HG03439 (cell line): ENCODE measurements at regions not wholly inside any gene's neighbourhood (a gene's known extent, or its start where the extent isn't known, plus 50 kb on each side); places are given as distances from the start of the nearest gene placed in this dataset.
"Not testable (repeated sequence)": the region's sequence is repeated elsewhere in the genome, so short reads cannot be mapped to it uniquely, and the experiment has no call there.

Source experiments
- ATAC-seq: cut with Tn5 transposase; IDR thresholded peaks from one replicate; pipeline ENCODE4 v1.9.1; 2021; ENCODE audit warnings: mild to moderate bottlenecking, moderate library complexity; ENCODE audit not compliant: unreplicated experiment

DNA sequence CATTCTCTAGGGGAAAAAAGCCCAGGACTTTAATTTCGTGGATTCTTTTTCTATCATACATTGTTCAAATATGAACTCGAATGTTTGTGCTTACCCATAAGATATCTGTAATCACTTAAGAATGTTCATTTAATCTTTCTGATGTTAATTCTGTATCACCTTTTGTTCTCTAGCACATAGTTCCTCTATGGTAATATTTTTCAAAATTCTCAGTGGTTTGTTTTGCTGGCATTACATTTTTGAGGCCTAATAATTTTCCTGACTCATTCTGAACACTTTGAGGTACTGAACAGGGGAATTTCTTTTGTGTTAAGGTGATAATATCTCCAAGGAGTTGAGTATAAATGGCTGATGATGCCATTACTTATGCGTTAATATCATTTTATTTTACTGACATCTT, 490.7 kb upstream of the PITX2 start:
- ATAC-seq = no peak

DNA sequence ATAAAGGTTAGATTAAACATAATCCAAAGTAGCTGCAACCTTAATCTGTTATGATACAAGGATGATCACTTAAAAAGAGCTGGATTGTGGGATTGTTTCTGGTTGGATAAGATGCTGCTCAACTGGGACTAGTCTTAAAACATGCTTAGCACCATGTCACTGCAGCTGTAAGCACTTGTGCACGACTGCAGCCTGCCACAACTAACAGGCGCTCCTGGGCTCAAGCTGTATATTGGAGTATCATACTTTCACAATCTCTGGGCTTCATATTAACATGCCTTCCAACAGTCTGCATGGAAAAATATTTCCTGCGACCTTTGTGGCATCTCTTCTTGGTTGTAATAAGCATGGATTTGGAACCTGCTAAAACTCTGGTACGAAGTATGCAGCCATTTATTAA, 493.0 kb upstream of the PITX2 start:
- ATAC-seq = no peak

- ATAC-seq = no peak
Measured at GRCh38 chr4:111120191-111120590, 497.3 kb upstream of the PITX2 start.

- ATAC-seq = no peak
Measured at GRCh38 chr4:111126340-111126739, 503.5 kb upstream of the PITX2 start.

DNA sequence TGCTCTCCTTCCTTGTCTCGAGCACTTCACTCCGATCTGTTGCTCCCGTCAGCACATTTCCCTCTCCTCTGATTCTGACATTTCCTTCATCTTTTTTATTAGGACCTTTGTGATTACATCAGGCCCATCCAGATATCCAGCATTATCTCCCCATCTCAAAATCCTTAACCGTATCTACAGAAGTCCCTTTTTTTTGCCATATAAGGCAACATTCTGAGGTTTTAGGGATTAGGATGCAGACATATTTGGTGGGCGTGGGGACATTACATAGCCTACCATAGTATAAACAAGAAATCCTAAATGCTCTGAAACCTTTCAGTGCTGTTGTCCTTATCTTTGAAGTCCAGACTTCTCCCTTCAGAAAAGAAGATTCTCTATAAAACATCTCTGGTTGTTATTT, 505.0 kb upstream of the PITX2 start:
- no peak for ATAC-seq

GRCh38 chr4:111128327-111128726, 505.4 kb upstream of the PITX2 start:
- ATAC-seq = no peak

GRCh38 chr4:111136438-111136837, 513.6 kb upstream of the PITX2 start:
- no peak for ATAC-seq

DNA sequence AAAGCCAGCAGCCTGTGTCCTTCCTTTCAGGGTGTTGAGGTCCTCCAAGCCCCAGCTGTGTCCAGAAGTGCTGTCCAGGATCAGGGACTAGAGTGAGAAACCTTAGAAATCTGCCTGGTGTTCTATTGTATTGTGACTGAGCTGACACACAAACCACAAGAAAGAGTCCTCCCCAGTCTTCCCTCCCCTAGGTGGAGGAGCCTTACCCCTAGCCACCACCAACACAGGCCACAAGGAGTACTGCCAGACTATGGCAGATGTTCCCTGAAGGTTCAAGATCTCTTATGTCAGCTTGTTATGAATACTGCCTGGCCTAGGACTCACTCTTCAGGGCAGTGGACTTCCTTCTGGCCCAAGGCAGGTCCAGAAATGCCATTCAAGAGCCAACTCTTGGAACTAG, 514.1 kb upstream of the PITX2 start:
- no peak for ATAC-seq

GRCh38 chr4:111143510-111143909, 520.6 kb upstream of the PITX2 start:
- no peak for ATAC-seq

GRCh38 chr4:111154934-111155333, 532.1 kb upstream of the PITX2 start:
- no peak for ATAC-seq

DNA sequence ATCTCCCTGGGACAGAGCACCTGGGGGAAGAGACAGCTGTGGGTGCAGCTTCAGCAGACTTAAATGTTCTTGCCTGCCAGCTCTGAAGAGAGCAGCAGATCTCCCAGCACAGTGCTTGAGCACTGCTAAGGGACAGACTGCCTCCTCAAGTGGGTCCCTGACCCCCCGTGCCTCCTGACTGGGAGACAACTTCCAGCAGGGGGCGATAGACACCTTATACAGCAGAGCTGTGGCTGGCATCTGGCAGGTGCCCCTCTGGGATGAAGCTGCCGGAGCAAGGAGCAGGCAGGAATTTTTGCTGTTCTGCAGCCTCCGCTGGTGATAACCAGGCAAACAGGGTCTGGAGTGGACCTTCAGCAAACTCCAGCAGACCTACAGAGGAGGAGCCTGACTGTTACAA, 541.7 kb upstream of the PITX2 start:
- ATAC-seq = not testable (repeated sequence)

GRCh38 chr4:111174331-111174730, 551.5 kb upstream of the PITX2 start:
- ATAC-seq = no peak

DNA sequence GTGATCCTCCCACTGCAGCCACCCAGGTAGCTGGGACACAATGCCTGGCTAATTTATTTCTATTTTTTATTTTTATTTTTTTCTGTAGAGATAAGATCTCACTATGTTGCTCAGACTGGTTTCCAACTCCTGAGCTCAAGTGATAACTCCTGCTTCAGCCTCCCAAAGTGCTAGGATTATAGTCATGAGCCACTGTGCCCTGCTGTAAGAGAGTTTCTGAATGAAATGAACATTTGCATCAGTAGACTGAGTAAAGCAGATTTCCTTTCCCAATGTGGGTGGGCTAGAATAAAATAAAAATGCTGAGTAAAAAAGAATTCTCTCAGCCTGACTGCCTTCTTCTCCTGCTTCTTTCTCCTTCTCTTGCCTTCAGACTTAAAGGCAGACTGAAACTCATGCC, 555.4 kb upstream of the PITX2 start:
- no peak for ATAC-seq

DNA sequence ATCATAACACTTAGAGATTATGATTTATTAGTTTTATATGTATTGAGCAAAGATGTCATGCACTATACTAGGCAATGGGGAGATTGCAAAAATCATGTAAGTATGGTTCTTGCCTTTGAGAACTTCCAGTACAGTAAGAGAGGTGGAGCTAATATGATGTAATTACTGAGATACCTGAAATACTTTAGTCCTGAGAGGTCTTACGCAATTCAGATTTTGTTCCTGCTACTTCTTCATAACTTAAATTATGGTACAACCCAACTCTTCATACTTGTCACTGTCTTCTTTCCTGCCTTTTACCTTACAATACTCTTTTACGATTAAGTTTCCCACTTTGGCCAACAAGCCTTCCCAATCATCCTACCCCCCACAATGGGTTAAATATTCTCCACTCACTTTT, 564.2 kb upstream of the PITX2 start:
- no peak for ATAC-seq

DNA sequence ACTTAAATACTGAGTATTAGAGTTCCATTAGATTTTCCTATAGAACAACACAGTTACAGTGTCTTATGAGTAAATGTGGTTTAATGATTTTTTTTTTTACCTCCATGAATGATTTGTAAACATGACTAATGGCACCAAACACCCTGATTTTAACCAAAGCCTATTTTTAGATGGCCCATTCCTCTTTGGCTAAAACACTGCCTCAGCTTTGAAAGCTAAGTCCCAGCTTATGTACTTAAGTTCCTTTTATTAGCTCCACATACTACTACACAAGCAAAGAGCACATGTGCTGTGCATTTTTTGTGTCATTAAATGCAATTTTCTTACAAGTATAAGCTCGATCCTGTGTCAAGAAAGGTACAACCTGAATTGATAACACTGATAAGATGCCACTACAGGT, 575.6 kb upstream of the PITX2 start:
- no peak for ATAC-seq

GRCh38 chr4:111204797-111205196, 581.9 kb upstream of the PITX2 start:
- ATAC-seq = no peak

DNA sequence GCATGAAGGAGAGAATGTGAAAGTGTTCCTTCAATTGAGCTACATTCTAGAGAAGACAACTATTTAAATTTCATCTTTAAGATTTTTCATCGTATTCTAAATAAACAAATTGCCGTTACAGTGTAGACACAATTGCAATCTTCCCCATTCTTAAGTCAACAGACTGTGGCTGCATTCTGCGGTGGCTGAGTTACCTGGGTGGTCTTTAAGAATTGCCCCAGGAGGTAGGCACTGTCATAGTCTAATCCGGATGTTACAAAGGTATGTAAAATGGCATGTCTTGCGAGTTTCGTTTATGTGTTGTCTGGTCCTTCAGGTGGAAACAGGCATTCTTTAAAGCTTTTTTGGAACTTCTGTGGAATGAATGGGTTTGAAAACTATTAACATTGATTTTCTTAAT, 586.1 kb upstream of the PITX2 start:
- no peak for ATAC-seq

DNA sequence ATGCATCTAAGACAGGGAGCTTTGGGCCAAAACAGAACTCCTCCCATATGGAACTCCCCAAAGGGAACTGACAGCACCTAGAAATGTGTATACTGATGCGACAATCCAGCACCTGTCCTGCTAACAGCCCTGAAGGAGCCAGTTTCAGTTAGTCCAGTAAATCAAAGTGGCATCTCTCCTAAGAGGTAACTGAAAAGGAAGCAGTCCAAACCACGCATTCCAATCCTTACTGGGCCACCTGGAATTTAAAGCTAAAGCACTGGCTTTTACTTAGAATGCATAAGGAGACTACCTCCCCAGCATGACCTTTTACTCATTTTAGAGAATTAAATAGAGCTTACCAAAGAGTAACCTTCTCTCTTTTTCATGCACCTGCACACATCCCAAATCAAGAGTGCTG, 586.8 kb upstream of the PITX2 start:
- ATAC-seq = no peak

- no peak for ATAC-seq
Measured at GRCh38 chr4:111210595-111210994, 587.7 kb upstream of the PITX2 start.

DNA sequence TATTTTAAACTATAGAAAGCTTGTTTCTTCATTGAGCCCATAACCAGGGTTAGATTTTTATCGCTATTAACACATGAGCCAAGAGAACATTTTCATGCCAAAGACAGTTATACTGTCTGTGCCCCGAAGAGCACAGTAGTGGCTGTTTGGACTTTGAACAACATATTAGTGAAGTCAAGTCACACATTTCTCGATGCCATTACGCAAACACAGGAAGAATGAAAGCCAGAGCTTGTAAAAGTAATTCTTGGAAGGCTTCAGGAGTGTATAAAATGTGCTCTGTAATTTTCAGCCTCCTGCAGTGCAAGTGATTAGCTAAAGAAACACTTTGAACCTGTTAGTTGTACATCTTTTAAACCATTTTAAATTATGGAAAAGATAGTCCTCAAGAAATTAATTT, 590.7 kb upstream of the PITX2 start:
- no peak for ATAC-seq

- ATAC-seq = no peak
Measured at GRCh38 chr4:111214371-111214770, 591.5 kb upstream of the PITX2 start.

- no peak for ATAC-seq
Measured at GRCh38 chr4:111215755-111216154, 592.9 kb upstream of the PITX2 start.

- ATAC-seq = no peak
Measured at GRCh38 chr4:111216791-111217190, 593.9 kb upstream of the PITX2 start.

GRCh38 chr4:111221371-111221770, 598.5 kb upstream of the PITX2 start:
- ATAC-seq = no peak
